ENCODE measurements at regions not wholly inside any gene's neighbourhood (a gene's known extent, or its start where the extent isn't known, plus 50 kb on each side); places are given as distances from the start of the nearest gene placed in this dataset.

GRCh38 chr4:160981083-160981482 lies 1182.7 kb downstream of the FSTL5 start:
- 0% methylated on average over 1 of the region's 2 CpGs for WGBS (ENCODE audit: low lambda C conversion rate)
- POLR2A ChIA-PET: no interaction called here
- no peaks in the 10 kb centered on the region for H3K27me3 ChIP-seq (ENCODE audit: control insufficient read depth in 1 of 2, insufficient read depth in 2 of 2, low read length in 2 of 2)

More at GRCh38 chr4:160981083-160981482, 1182.7 kb downstream of the FSTL5 start:
- no peaks in the 10 kb centered on the region for H4K20me1 ChIP-seq (ENCODE audit: insufficient read depth, low read length)
- CTCF ChIA-PET (ENCODE audit: low intra/inter-chr PET ratio, low total read pairs): no interaction called here
- no peaks in the 10 kb centered on the region for H3K79me2 ChIP-seq (ENCODE audit: insufficient read depth, low read length)
- no peak overlapping the region for H3K4me2 ChIP-seq (ENCODE audit: low read depth, low read length)
- H3K4me3 ChIP-seq (replicated peaks in 1 of 3; ENCODE audit: insufficient read depth in 1 of 3, low read depth in 2 of 3, low read length in 3 of 3): no peak overlapping the region
- intact Hi-C loops (cut with micrococcal nuclease; ENCODE audit: unreplicated experiment) (no loop called here), in situ Hi-C loops (cut with HindIII; ENCODE audit: extremely low pct_ligation_motif_present, low pct_unique_long_range_greater_than_20kb) (no loop called here)
- no peak overlapping the region for H3K27ac ChIP-seq (ENCODE audit: extremely low read length, insufficient read depth, low read length)
- no peaks in the 10 kb centered on the region for H3K9me3 ChIP-seq (ENCODE audit: low read length)
- H2AFZ ChIP-seq (ENCODE audit: low read length): no peak overlapping the region
- no TSS peak for BruUV-seq (replicated peaks)
- ATAC-seq: no peak
- H3K4me1 ChIP-seq (ENCODE audit: insufficient read depth, low read length): no peaks in the 10 kb centered on the region
- H3K36me3 ChIP-seq (replicated peaks in 1 of 2; ENCODE audit: control insufficient read depth in 1 of 2, insufficient read depth in 2 of 2, low read length in 2 of 2): no peaks in the 10 kb centered on the region
- DNase-seq (ENCODE audit: low spot score): no peak
- H3K9ac ChIP-seq (ENCODE audit: insufficient read depth, low read depth, low read length): no peak overlapping the region
- TF ChIP-seq, protein P1, sequence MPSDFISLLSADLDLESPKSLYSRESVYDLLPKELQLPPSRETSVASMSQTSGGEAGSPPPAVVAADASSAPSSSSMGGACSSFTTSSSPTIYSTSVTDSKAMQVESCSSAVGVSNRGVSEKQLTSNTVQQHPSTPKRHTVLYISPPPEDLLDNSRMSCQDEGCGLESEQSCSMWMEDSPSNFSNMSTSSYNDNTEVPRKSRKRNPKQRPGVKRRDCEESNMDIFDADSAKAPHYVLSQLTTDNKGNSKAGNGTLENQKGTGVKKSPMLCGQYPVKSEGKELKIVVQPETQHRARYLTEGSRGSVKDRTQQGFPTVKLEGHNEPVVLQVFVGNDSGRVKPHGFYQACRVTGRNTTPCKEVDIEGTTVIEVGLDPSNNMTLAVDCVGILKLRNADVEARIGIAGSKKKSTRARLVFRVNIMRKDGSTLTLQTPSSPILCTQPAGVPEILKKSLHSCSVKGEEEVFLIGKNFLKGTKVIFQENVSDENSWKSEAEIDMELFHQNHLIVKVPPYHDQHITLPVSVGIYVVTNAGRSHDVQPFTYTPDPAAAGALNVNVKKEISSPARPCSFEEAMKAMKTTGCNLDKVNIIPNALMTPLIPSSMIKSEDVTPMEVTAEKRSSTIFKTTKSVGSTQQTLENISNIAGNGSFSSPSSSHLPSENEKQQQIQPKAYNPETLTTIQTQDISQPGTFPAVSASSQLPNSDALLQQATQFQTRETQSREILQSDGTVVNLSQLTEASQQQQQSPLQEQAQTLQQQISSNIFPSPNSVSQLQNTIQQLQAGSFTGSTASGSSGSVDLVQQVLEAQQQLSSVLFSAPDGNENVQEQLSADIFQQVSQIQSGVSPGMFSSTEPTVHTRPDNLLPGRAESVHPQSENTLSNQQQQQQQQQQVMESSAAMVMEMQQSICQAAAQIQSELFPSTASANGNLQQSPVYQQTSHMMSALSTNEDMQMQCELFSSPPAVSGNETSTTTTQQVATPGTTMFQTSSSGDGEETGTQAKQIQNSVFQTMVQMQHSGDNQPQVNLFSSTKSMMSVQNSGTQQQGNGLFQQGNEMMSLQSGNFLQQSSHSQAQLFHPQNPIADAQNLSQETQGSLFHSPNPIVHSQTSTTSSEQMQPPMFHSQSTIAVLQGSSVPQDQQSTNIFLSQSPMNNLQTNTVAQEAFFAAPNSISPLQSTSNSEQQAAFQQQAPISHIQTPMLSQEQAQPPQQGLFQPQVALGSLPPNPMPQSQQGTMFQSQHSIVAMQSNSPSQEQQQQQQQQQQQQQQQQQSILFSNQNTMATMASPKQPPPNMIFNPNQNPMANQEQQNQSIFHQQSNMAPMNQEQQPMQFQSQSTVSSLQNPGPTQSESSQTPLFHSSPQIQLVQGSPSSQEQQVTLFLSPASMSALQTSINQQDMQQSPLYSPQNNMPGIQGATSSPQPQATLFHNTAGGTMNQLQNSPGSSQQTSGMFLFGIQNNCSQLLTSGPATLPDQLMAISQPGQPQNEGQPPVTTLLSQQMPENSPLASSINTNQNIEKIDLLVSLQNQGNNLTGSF (CRISPR knock-in tag; IDR thresholded peaks at IDR 0.05): no peak
- TF ChIP-seq MIXL1 (CRISPR knock-in tag; IDR thresholded peaks at IDR 0.05): no peak
- TF ChIP-seq, protein P2, sequence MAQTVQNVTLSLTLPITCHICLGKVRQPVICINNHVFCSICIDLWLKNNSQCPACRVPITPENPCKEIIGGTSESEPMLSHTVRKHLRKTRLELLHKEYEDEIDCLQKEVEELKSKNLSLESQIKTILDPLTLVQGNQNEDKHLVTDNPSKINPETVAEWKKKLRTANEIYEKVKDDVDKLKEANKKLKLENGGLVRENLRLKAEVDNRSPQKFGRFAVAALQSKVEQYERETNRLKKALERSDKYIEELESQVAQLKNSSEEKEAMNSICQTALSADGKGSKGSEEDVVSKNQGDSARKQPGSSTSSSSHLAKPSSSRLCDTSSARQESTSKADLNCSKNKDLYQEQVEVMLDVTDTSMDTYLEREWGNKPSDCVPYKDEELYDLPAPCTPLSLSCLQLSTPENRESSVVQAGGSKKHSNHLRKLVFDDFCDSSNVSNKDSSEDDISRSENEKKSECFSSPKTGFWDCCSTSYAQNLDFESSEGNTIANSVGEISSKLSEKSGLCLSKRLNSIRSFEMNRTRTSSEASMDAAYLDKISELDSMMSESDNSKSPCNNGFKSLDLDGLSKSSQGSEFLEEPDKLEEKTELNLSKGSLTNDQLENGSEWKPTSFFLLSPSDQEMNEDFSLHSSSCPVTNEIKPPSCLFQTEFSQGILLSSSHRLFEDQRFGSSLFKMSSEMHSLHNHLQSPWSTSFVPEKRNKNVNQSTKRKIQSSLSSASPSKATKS (CRISPR knock-in tag; IDR thresholded peaks at IDR 0.05): no peak
- TF ChIP-seq NBN (conservative IDR thresholded peaks at IDR 0.05): no peak
- TF ChIP-seq FOXK2 (IDR thresholded peaks at IDR 0.05): no peak
- FAIRE-seq: no peak
